ENCODE measurements at regions not wholly inside any gene's neighbourhood (a gene's known extent, or its start where the extent isn't known, plus 50 kb on each side); places are given as distances from the start of the nearest gene placed in this dataset.

- DNase-seq (ENCODE audit: low read depth in 3 of 3), result no peak
Measured at GRCh38 chrX:10079231-10079630, 77.5 kb upstream of the CLCN4 start.

- no peak for DNase-seq (ENCODE audit: low read depth in 3 of 3)
Measured at GRCh38 chrX:10083809-10084208, 73.0 kb upstream of the CLCN4 start.

- DNase-seq (ENCODE audit: low read depth in 3 of 3), result no peak
Measured at GRCh38 chrX:10085223-10085622, 71.6 kb upstream of the CLCN4 start.

- DNase-seq (ENCODE audit: low read depth in 3 of 3), result no peak
Measured at GRCh38 chrX:10086676-10087075, 70.1 kb upstream of the CLCN4 start.

- no peak for DNase-seq (ENCODE audit: low read depth in 3 of 3)
Measured at GRCh38 chrX:10087391-10087790, 69.4 kb upstream of the CLCN4 start.

- DNase-seq (ENCODE audit: low read depth in 3 of 3), result no peak
Measured at GRCh38 chrX:10089378-10089795, 67.4 kb upstream of the CLCN4 start.

GRCh38 chrX:10090319-10090718 is 66.5 kb upstream of the CLCN4 start:
- no peak for DNase-seq (ENCODE audit: low read depth in 3 of 3)

- DNase-seq (ENCODE audit: low read depth in 3 of 3), result no peak
Measured at GRCh38 chrX:10095246-10095645, 61.5 kb upstream of the CLCN4 start.

- no peak for DNase-seq (ENCODE audit: low read depth in 3 of 3)
Measured at GRCh38 chrX:10095698-10096432, 60.9 kb upstream of the CLCN4 start.

- DNase-seq (ENCODE audit: low read depth in 3 of 3), result peak in 2 of 3 experiments; percentile 35 to 49
Measured at GRCh38 chrX:10098270-10098713, 58.5 kb upstream of the CLCN4 start.

GRCh38 chrX:10099411-10099810 is 57.4 kb upstream of the CLCN4 start:
- DNase-seq (ENCODE audit: low read depth in 3 of 3), result no peak

GRCh38 chrX:10101269-10101668 is 55.5 kb upstream of the CLCN4 start:
- no peak for DNase-seq (ENCODE audit: low read depth in 3 of 3)

GRCh38 chrX:10102046-10102704 is 54.6 kb upstream of the CLCN4 start:
- DNase-seq (ENCODE audit: low read depth in 3 of 3), result no peak

GRCh38 chrX:10103023-10103422 is 53.8 kb upstream of the CLCN4 start:
- DNase-seq (ENCODE audit: low read depth in 3 of 3), result no peak

- no peak for DNase-seq (ENCODE audit: low read depth in 3 of 3)
Measured at GRCh38 chrX:10104958-10105658, 51.7 kb upstream of the CLCN4 start.

- peak; percentile 22 to 26 (median 23) for DNase-seq (ENCODE audit: low read depth in 3 of 3)
Measured at GRCh38 chrX:10106806-10107205, 50.0 kb upstream of the CLCN4 start.

Data from stimulated activated CD4-positive, alpha-beta T cell treated with anti-CD3 and anti-CD28 coated beads, TNF-alpha, amount 100 ng/mL, for 4 hours (primary cell).